Mesenteric fat pad (tissue), 1 donor: ENCODE measurements at regions not wholly inside any gene's neighbourhood (a gene's known extent, or its start where the extent isn't known, plus 50 kb on each side); places are given as distances from the start of the nearest gene placed in this dataset.
"Not testable (repeated sequence)": the region's sequence is repeated elsewhere in the genome, so short reads cannot be mapped to it uniquely, and the experiment has no call there.

Experiments
- DNase-seq: peaks from one replicate; pipeline ENCODE4 v3.0.0-alpha.2; 2020; ENCODE audit warnings: low spot score
- donor health status: DM: yes; HTN: yes; CAD: no.

- no peak for DNase-seq
These were observed 147.4 kb downstream of the SEC14L1 start for GRCh38 chr17:77288115-77288619.

- not testable (repeated sequence) for DNase-seq
These were observed 150.2 kb downstream of the SEC14L1 start for GRCh38 chr17:77290759-77291558.

GRCh38 chr17:77291591-77292386 lies 151.0 kb downstream of the SEC14L1 start:
- no peak for DNase-seq

GRCh38 chr17:77294761-77295160 lies 154.0 kb downstream of the SEC14L1 start:
- DNase-seq = no peak

- DNase-seq = no peak
These were observed 154.6 kb downstream of the SEC14L1 start for GRCh38 chr17:77295241-77295853.

- DNase-seq = no peak
These were observed 156.1 kb downstream of the SEC14L1 start for GRCh38 chr17:77296769-77297409.

- no peak for DNase-seq
These were observed 157.2 kb downstream of the SEC14L1 start for GRCh38 chr17:77297693-77298666.

GRCh38 chr17:77298811-77299210 lies 158.0 kb downstream of the SEC14L1 start:
- no peak for DNase-seq

GRCh38 chr17:77299256-77300015 lies 158.7 kb downstream of the SEC14L1 start:
- DNase-seq = no peak

GRCh38 chr17:77300016-77300686 lies 159.4 kb downstream of the SEC14L1 start:
- DNase-seq = no peak

GRCh38 chr17:77301694-77302266 lies 161.0 kb downstream of the SEC14L1 start:
- DNase-seq = no peak

- DNase-seq = no peak
These were observed 161.9 kb downstream of the SEC14L1 start for GRCh38 chr17:77302682-77303081.

- no peak for DNase-seq
These were observed 162.9 kb downstream of the SEC14L1 start for GRCh38 chr17:77303620-77304019.

GRCh38 chr17:77304051-77304745 lies 163.4 kb downstream of the SEC14L1 start:
- DNase-seq = no peak

GRCh38 chr17:77304746-77305473 lies 164.1 kb downstream of the SEC14L1 start:
- DNase-seq = no peak

- DNase-seq = no peak
These were observed 165.4 kb downstream of the SEC14L1 start for GRCh38 chr17:77306048-77306789.
